Heart left ventricle (tissue), 16 donors: ENCODE measurements at regions not wholly inside any gene's neighbourhood (a gene's known extent, or its start where the extent isn't known, plus 50 kb on each side); places are given as distances from the start of the nearest gene placed in this dataset.
"Not testable (repeated sequence)": the region's sequence is repeated elsewhere in the genome, so short reads cannot be mapped to it uniquely, and the experiment has no call there.

Source experiments
- ATAC-seq, 4 donors: fragments of 200-7000 bp; cut with Tn5 transposase; one replicate each; pipeline ENCODE4 v1.9.1; 2020 to 2022; ENCODE audit warnings: moderate library complexity in 4 of 4, mild to moderate bottlenecking in 3 of 4, moderate number of reproducible peaks in 1 of 4
- DNase-seq, 5 donors: peaks; one replicate each; pipeline ENCODE4 v3.0.0-alpha.2; 2020
- H3K27ac ChIP-seq, 12 donors: fragments of 200-600 bp; sonication (generic) in 4 of 12; one replicate each; pipeline versions ENCODE4 v1.5.0 to v1.8.0; 2016 to 2022; ENCODE audit warnings: mild to moderate bottlenecking in 2 of 12
- H3K27me3 ChIP-seq, 9 donors: fragments of 200-600 bp; sonication (generic) in 2 of 9; one replicate each; pipeline versions ENCODE4 v1.5.1 to v1.8.0; 2016 to 2022; ENCODE audit warnings: mild to moderate bottlenecking in 3 of 9
- H3K36me3 ChIP-seq, 9 donors: fragments of 200-600 bp; sonication (generic) in 2 of 9; one replicate each; pipeline versions ENCODE4 v1.5.0 to v1.8.0; 2018 to 2022; ENCODE audit warnings: mild to moderate bottlenecking in 2 of 9
- H3K4me1 ChIP-seq, 12 donors: fragments of 200-600 bp; sonication (generic) in 4 of 12; one replicate each; pipeline versions ENCODE4 v1.5.0 to v1.8.0; 2016 to 2022; ENCODE audit warnings: mild to moderate bottlenecking in 3 of 12
- H3K4me3 ChIP-seq, 12 donors: fragments of 200-600 bp; sonication (generic) in 4 of 12; one replicate each; pipeline versions ENCODE4 v1.5.0 to v1.8.0; 2017 to 2022; ENCODE audit warnings: mild to moderate bottlenecking in 9 of 12, moderate library complexity in 4 of 12
- H3K9me3 ChIP-seq, 12 donors: fragments of 200-600 bp; sonication (generic) in 4 of 12; one replicate each; pipeline versions ENCODE4 v1.5.0 to v1.8.0; 2016 to 2022; ENCODE audit warnings: mild to moderate bottlenecking in 1 of 12
- CTCF ChIP-seq, 12 donors: fragments of 200-600 bp; sonication (generic) in 4 of 12; IDR thresholded peaks; one replicate each; pipeline versions ENCODE4 v1.5.0 to v1.8.0; 2018 to 2022; ENCODE audit warnings: antibody characterized with exemption in 12 of 12, mild to moderate bottlenecking in 5 of 12
- POLR2A ChIP-seq, 2 donors: fragments of 450-650 bp; IDR thresholded peaks; one replicate each; pipeline ENCODE4 v1.6.1; 2017; ENCODE audit warnings: antibody characterized with exemption in 2 of 2, mild to moderate bottlenecking in 2 of 2, moderate library complexity in 2 of 2
- WGBS, 4 donors: extraction: QIAGEN DNeasy Blood & Tissue Kit in 2 of 4; methylation state at CpG; one replicate each; pipeline versions ENCODE4 v1.1.5 to v1.1.7; 2013 to 2018; 5-methylcytosine and 5-hydroxymethylcytosine counted together
- intact Hi-C, 10 donors: fragments of 100-400 bp; cut with DNase I; formaldehyde crosslinking; loops; one replicate each; pipeline versions ENCODE4 v1.11.1 to v1.14.2; 2022
- donor health status: ischemic (EF 13 %, LVEDD 7.1; RV severe dilation, severe dysfunction).
- donor health status: healthy with polysubstance abuse.
- donor health status: DM: no; HTN: yes; CAD: no.
- donor health status: DM: no; HTN: no; CAD: no.
- donor health status: ischemic (EF 25% LVEDD 6.9; RV normal size, moderate dysfunction).
- donor health status: ischemic (EF 25% LVEDD 5.7; RV mildly dilated, moderate dysfunction).
- donor health status: healthy.
- donor health status: DM: yes; HTN: yes; CAD: no.
- donor health status: ischemic (EF 35%, LVEDD 5.7; RV mildly dilated, moderate dysfunction).
- donor health status: nonischemic (EF 11% LVEDD 7.7; RV severe dilation, severe dysfunction).
- donor health status: DM: yes; HTN: yes; CAD: no.
- donor health status: PGD.
- donor health status: ischemic (EF 29% LVEDD 5.4; RV normal size, mild dysfunction).
- donor health status: nonischemic (EF 23%, LVEDD 6.1; RV moderate dilation, normal function).

DNA sequence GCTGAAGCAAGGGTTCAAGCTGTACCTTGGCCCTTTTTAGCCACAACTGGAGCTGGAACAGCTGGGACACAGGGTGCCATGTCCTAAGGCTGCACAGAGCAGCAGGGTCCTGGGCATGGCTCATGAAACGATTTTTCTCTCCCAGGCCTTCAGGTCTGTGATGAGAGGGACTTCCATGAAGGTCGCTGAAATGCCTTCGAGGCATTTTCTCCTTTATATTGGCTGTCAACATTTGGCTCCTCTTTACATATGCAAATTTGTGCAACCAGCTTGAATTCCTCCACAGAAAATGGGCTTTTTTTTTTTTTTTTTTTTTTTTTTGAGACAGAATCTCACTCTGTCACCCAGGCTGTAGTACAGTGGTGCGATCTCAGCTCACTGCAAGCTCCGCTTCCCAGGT, 430.8 kb downstream of the PCDH11X start:
- H3K36me3 ChIP-seq: no peaks in the 10 kb centered on the region
- intact Hi-C loops: no loop called here
- H3K4me1 ChIP-seq: no peaks in the 10 kb centered on the region
- no peak for ATAC-seq
- WGBS, 4 donors: 65 to 80% (median 74%) methylated on average over 4 to 5 of the region's 5 CpGs
- no peaks in the 10 kb centered on the region for H3K27me3 ChIP-seq
- peaks cover 0 to 4% (median 0%) of the 10 kb centered on the region in 12 donors for H3K9me3 ChIP-seq
- TF ChIP-seq CTCF (IDR thresholded peaks at IDR 0.05): no peak
- TF ChIP-seq POLR2A (IDR thresholded peaks at IDR 0.05): no peak
- H3K27ac ChIP-seq: no peak overlapping the region
- no peak for DNase-seq
- H3K4me3 ChIP-seq: no peak overlapping the region

- ATAC-seq (no peak), DNase-seq (no peak)
- Histone ChIP-seq H3K27me3 (no peaks in the 10 kb centered on the region), H3K9me3 (peaks cover 0 to 4% (median 0%) of the 10 kb centered on the region in 12 donors), H3K4me1 (no peaks in the 10 kb centered on the region), H3K27ac (no peak overlapping the region), H3K4me3 (no peak overlapping the region), H3K36me3 (no peaks in the 10 kb centered on the region)
- 51 to 57% (median 56%) methylated on average over 2 of the region's 2 CpGs for WGBS, 4 donors
- TF ChIP-seq CTCF (IDR thresholded peaks at IDR 0.05) (no peak), POLR2A (IDR thresholded peaks at IDR 0.05) (no peak)
- intact Hi-C loops: no loop called here
These were observed 434.6 kb downstream of the PCDH11X start for GRCh38 chrX:92213786-92214185.

DNA sequence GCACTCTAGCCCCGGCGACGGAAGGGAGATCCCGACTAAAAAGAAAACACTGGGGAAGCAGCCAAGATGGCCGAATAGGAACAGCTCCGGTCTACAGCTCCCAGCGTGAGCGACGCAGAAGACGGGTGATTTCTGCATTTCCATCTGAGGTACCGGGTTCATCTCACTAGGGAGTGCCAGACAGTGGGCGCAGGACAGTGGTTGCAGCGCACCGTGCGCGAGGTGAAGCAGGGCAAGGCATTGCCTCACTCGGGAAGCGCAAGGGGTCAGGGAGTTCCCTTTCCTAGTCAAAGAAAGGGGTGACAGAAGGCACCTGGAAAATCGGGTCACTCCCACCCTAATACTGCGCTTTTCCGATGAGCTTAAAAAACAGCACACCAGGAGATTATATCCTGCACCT, 435.8 kb downstream of the PCDH11X start:
- H3K4me1 ChIP-seq, DNase-seq, intact Hi-C loops, H3K9me3 ChIP-seq, H3K36me3 ChIP-seq, H3K27ac ChIP-seq, H3K27me3 ChIP-seq, H3K4me3 ChIP-seq, ATAC-seq: not testable (repeated sequence)
- 90 to 92% (median 91%) methylated on average over 18 to 21 of the region's 21 CpGs for WGBS, 4 donors

DNA sequence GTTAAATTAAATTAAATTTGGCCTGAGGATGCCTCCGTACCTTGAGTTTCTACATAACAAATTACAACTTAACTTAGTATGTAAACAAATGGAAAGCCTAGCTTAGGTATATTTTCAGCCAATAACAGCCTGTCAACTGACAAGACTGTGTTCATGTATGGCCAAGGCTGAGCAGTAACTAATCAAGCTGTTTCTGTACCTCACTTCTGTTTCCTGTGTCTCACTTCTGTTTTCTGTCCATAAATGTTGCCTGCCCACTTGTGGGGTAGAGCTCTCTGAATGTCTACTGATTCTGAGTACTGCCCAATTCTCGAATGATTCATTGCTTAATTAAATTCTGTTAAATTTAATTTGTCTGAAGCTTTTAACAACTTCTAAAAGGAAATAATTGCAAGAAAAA, 445.2 kb downstream of the PCDH11X start:
- ATAC-seq (no peak), DNase-seq (no peak)
- intact Hi-C loops: no loop called here
- Histone ChIP-seq H3K4me1 (no peaks in the 10 kb centered on the region), H3K27me3 (no peaks in the 10 kb centered on the region), H3K9me3 (no peaks in the 10 kb centered on the region), H3K4me3 (no peak overlapping the region), H3K27ac (no peak overlapping the region), H3K36me3 (no peaks in the 10 kb centered on the region)
- TF ChIP-seq POLR2A (IDR thresholded peaks at IDR 0.05) (no peak), CTCF (IDR thresholded peaks at IDR 0.05) (no peak)
- WGBS, 4 donors: 62 to 75% (median 69%) methylated on average over 2 of the region's 2 CpGs

GRCh38 chrX:92230628-92231027, 451.5 kb downstream of the PCDH11X start:
- no peaks in the 10 kb centered on the region for H3K4me1 ChIP-seq
- peaks cover 0 to under 1% (median 0%) of the 10 kb centered on the region in 9 donors for H3K27me3 ChIP-seq
- no peak overlapping the region for H3K27ac ChIP-seq
- H3K9me3 ChIP-seq: no peaks in the 10 kb centered on the region
- no peak for TF ChIP-seq POLR2A (IDR thresholded peaks at IDR 0.05)
- H3K36me3 ChIP-seq: no peaks in the 10 kb centered on the region
- ATAC-seq: no peak
- H3K4me3 ChIP-seq: no peak overlapping the region
- 62 to 66% (median 63%) methylated on average over 3 of the region's 3 CpGs for WGBS, 4 donors
- no peak for DNase-seq
- intact Hi-C loops: no loop called here
